HepG2 (cell line): ENCODE measurements at regions not wholly inside any gene's neighbourhood (a gene's known extent, or its start where the extent isn't known, plus 50 kb on each side); places are given as distances from the start of the nearest gene placed in this dataset.

Experiments used
- ATAC-seq: fragments of 200-7000 bp; cut with Tn5 transposase; 3 replicates; pipeline ENCODE4 v1.9.1; 2020; ENCODE audit warnings: mild to moderate bottlenecking, moderate library complexity
- BruUV-seq: library from RNA; stranded (reverse); fragments of 400-500 nt; replicated peaks from 2 replicates; lab custom pipeline; 2021; lab: Mats Ljungman, UMichigan
- CTCF ChIA-PET: fragments of 300-600 bp; formaldehyde crosslinking; extraction: SDS; loops from one replicate; lab custom pipeline; 2021; ENCODE audit warnings: low total read pairs, inconsistent platforms, low intra/inter-chr PET ratio; lab: Yijun Ruan, JAX
- POLR2A ChIA-PET: fragments of 350-600 bp; sonication (Branson Sonifier 250); formaldehyde crosslinking; loops from one replicate; lab custom pipeline; 2020; ENCODE audit warnings: antibody characterized with exemption, inconsistent platforms; lab: Yijun Ruan, JAX
- DNase-seq: peaks from one replicate; pipeline ENCODE4 v3.0.0-alpha.2; 2015; ENCODE audit warnings: low spot score
- FAIRE-seq: peaks from 3 replicates; lab custom pipeline; 2011; peaks lifted over from hg19 to GRCh38; lab: Jason Lieb, UNC
- H2AFZ ChIP-seq: one replicate; pipeline ENCODE4 v1.6.1; 2011; ENCODE audit warnings: low read length, inconsistent platforms
- H3K27ac ChIP-seq: fragments of 300-600 bp; 3 replicates; pipeline ENCODE4 v1.8.0; 2011; ENCODE audit warnings: mixed run types, mild to moderate bottlenecking, mixed read lengths, low read length, inconsistent platforms; ENCODE audit not compliant: insufficient read depth; ENCODE audit errors: extremely low read length
- H3K27me3 ChIP-seq, 2 experiments: fragments of 200-600 bp in 1 of 2; 2 replicates in 1 of 2; 3 replicates in 1 of 2; pipeline versions ENCODE4 v1.6.0 to v1.8.0; 2011; ENCODE audit warnings: low read length in 2 of 2, mild to moderate bottlenecking in 2 of 2, moderate library complexity in 2 of 2, inconsistent platforms in 1 of 2; ENCODE audit not compliant: insufficient read depth in 2 of 2, control insufficient read depth in 1 of 2
- H3K36me3 ChIP-seq, 2 experiments: fragments of 200-600 bp in 1 of 2; replicated peaks in 1 of 2; 2 replicates in 1 of 2; 3 replicates in 1 of 2; pipeline versions ENCODE4 v1.5.1 to v1.8.0; 2011; ENCODE audit warnings: low read length in 2 of 2, inconsistent platforms in 1 of 2; ENCODE audit not compliant: insufficient read depth in 2 of 2, control insufficient read depth in 1 of 2
- H3K4me1 ChIP-seq: 2 replicates; pipeline ENCODE4 v1.5.1; 2012; ENCODE audit warnings: low read length, inconsistent platforms; ENCODE audit not compliant: insufficient read depth
- H3K4me2 ChIP-seq: 2 replicates; pipeline ENCODE4 v1.6.0; 2011; ENCODE audit warnings: low read depth, low read length, inconsistent platforms
- H3K4me3 ChIP-seq, 3 experiments: fragments of 200-600 bp in 1 of 3; sonication (generic), shearing (Covaris generic) in 1 of 3; replicated peaks in 1 of 3; 2 replicates each; pipeline ENCODE4 v1.5.1; 2011 to 2016; ENCODE audit warnings: low read length in 3 of 3, inconsistent platforms in 2 of 3, low read depth in 2 of 3, mild to moderate bottlenecking in 2 of 3, control low read depth in 1 of 3, mixed read lengths in 1 of 3; ENCODE audit not compliant: insufficient read depth in 1 of 3
- H3K79me2 ChIP-seq: one replicate; pipeline ENCODE4 v1.6.1; 2011; ENCODE audit warnings: low read length, inconsistent platforms; ENCODE audit not compliant: insufficient read depth
- H3K9ac ChIP-seq: 2 replicates; pipeline ENCODE4 v1.6.0; 2011; ENCODE audit warnings: mild to moderate bottlenecking, low read depth, low read length, inconsistent platforms; ENCODE audit not compliant: insufficient read depth
- H3K9me3 ChIP-seq: 2 replicates; pipeline ENCODE4 v1.5.1; 2012; ENCODE audit warnings: mild to moderate bottlenecking, low read length
- H4K20me1 ChIP-seq: 2 replicates; pipeline ENCODE4 v1.6.0; 2011; ENCODE audit warnings: inconsistent platforms, mild to moderate bottlenecking, low read length, moderate library complexity; ENCODE audit not compliant: insufficient read depth
- CHD2 ChIP-seq: IDR thresholded peaks from 2 replicates; pipeline ENCODE4 v1.6.1; 2011; ENCODE audit warnings: low read depth, low read length, improper control_type of control experiment
- HNF4A ChIP-seq: sonication (generic); formaldehyde crosslinking; IDR thresholded peaks from 2 replicates; pipeline ENCODE4 v1.4.0; 2020; ENCODE audit warnings: missing genetic modification reagents
- KLF9 ChIP-seq: IDR thresholded peaks from 2 replicates; pipeline ENCODE4 v1.6.1; 2016; ENCODE audit warnings: low read depth
- MXI1 ChIP-seq: IDR thresholded peaks from 3 replicates; pipeline ENCODE4 v1.6.1; 2012; ENCODE audit warnings: low read depth, low read length, inconsistent platforms, borderline replicate concordance
- RBAK ChIP-seq: sonication (generic); formaldehyde crosslinking; IDR thresholded peaks from 2 replicates; pipeline ENCODE4 v1.5.1; 2020; ENCODE audit warnings: mild to moderate bottlenecking, missing genetic modification reagents
- REL ChIP-seq: sonication (generic); formaldehyde crosslinking; conservative IDR thresholded peaks from 2 replicates; pipeline ENCODE4 v1.8.0; 2022; ENCODE audit warnings: mild to moderate bottlenecking, missing genetic modification reagents, moderate library complexity
- STAT5B ChIP-seq: sonication (generic); formaldehyde crosslinking; IDR thresholded peaks from 2 replicates; pipeline ENCODE4 v1.4.0; 2020; ENCODE audit warnings: missing genetic modification reagents
- TOE1 ChIP-seq: sonication (generic); formaldehyde crosslinking; IDR thresholded peaks from 2 replicates; pipeline ENCODE4 v1.4.0; 2020; ENCODE audit warnings: mild to moderate bottlenecking, missing genetic modification reagents
- ZFP82 ChIP-seq: sonication (generic); formaldehyde crosslinking; IDR thresholded peaks from 2 replicates; pipeline ENCODE4 v1.5.1; 2020; ENCODE audit warnings: mild to moderate bottlenecking, missing genetic modification reagents, borderline replicate concordance
- ZNF577 ChIP-seq: sonication (generic); formaldehyde crosslinking; IDR thresholded peaks from 2 replicates; pipeline ENCODE4 v1.4.0; 2020; ENCODE audit warnings: mild to moderate bottlenecking, low read depth, missing genetic modification reagents, borderline replicate concordance
- ZNF644 ChIP-seq: IDR thresholded peaks from 2 replicates; pipeline ENCODE4 v1.6.1; 2016; ENCODE audit warnings: low read depth
- ZNF792 ChIP-seq: IDR thresholded peaks from 2 replicates; pipeline ENCODE4 v1.6.1; 2016
- ZNF850 ChIP-seq: sonication (generic); formaldehyde crosslinking; conservative IDR thresholded peaks from 2 replicates; pipeline ENCODE4 v1.9.0; 2021; ENCODE audit warnings: mild to moderate bottlenecking, missing genetic modification reagents
- ZSCAN12 ChIP-seq: sonication (generic); formaldehyde crosslinking; IDR thresholded peaks from 2 replicates; pipeline ENCODE4 v1.9.0; 2021; ENCODE audit warnings: mild to moderate bottlenecking, missing genetic modification reagents
- WGBS: methylation state at CpG from one replicate; pipeline ENCODE4 v1.1.6; 2017; ENCODE audit warnings: low lambda C conversion rate; 5-methylcytosine and 5-hydroxymethylcytosine counted together
- in situ Hi-C: cut with HindIII; loops from 2 replicates; pipeline ENCODE4 v1.10.0; 2017; ENCODE audit warnings: low pct_unique_long_range_greater_than_20kb; ENCODE audit not compliant: extremely low pct_ligation_motif_present
- intact Hi-C: fragments of 100-400 bp; cut with micrococcal nuclease; formaldehyde crosslinking; loops from one replicate; pipeline ENCODE4 v1.10.0; 2022; ENCODE audit not compliant: unreplicated experiment
- TF ChIP-seq, protein P1 (sequence below): sonication (generic); formaldehyde crosslinking; IDR thresholded peaks from 2 replicates; pipeline ENCODE4 v1.4.0; 2020; ENCODE audit warnings: missing genetic modification reagents
- TF ChIP-seq, protein P2 (sequence below): sonication (generic); formaldehyde crosslinking; IDR thresholded peaks from 2 replicates; pipeline ENCODE4 v1.4.0; 2020; ENCODE audit warnings: missing genetic modification reagents; ENCODE audit errors: not compliant biosample characterization
- TF ChIP-seq, protein P3 (sequence below): sonication (generic); formaldehyde crosslinking; IDR thresholded peaks from 2 replicates; pipeline ENCODE4 v1.8.0; 2022; ENCODE audit warnings: missing genetic modification reagents, low read depth, mild to moderate bottlenecking, borderline replicate concordance

DNA sequence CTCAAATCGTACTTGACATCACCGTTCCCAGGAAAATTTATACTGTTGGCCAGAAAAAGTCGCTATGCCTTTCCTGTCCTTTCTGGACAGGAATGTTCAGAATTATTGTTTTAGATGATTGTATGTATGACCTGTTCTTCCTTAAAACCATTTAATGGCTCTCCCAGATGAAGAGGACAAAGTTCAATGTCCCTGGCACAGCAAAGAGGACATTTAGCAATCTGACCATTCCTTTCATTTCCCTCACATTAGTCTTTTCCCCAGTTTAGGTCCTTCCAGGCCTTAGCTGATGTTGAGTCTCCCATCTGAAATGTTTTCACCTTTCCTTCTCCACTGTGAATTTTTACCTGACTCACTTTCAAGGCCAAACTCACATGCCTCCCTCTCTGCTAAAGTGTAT lies 938.9 kb downstream of the CDH11 start:
- Histone ChIP-seq H3K4me3 (no peak overlapping the region), H3K36me3 (no peaks in the 10 kb centered on the region), H3K4me1 (peaks cover 23% of the 10 kb centered on the region), H3K4me2 (no peak overlapping the region), H3K27me3 (no peaks in the 10 kb centered on the region), H3K27ac (no peak overlapping the region), H3K79me2 (no peaks in the 10 kb centered on the region), H4K20me1 (no peaks in the 10 kb centered on the region), H3K9me3 (peaks cover 33% of the 10 kb centered on the region), H3K9ac (no peak overlapping the region), H2AFZ (no peak overlapping the region)
- in situ Hi-C loops, result no loop called here
- FAIRE-seq (no peak), DNase-seq (no peak), ATAC-seq (no peak; the same call in 2 of the 3 replicates)
- TF ChIP-seq ZNF644 (peak; percentile 64; the same call in 1 of the 2 replicates), ZSCAN12 (CRISPR knock-in tag) (no peak), ZFP82 (CRISPR knock-in tag) (no peak), HNF4A (CRISPR knock-in tag) (peak; percentile 31; the same call in 1 of the 2 replicates)
- CTCF ChIA-PET, result no interaction called here
- POLR2A ChIA-PET, result no interaction called here
- intact Hi-C loops, result loop anchor here (5.0 kb wide), 1 partner anchor 91 kb away; no protein-coding TSS in a partner anchor
- 63% methylated on average over 3 of the region's 3 CpGs for WGBS
- no TSS peak for BruUV-seq

DNA sequence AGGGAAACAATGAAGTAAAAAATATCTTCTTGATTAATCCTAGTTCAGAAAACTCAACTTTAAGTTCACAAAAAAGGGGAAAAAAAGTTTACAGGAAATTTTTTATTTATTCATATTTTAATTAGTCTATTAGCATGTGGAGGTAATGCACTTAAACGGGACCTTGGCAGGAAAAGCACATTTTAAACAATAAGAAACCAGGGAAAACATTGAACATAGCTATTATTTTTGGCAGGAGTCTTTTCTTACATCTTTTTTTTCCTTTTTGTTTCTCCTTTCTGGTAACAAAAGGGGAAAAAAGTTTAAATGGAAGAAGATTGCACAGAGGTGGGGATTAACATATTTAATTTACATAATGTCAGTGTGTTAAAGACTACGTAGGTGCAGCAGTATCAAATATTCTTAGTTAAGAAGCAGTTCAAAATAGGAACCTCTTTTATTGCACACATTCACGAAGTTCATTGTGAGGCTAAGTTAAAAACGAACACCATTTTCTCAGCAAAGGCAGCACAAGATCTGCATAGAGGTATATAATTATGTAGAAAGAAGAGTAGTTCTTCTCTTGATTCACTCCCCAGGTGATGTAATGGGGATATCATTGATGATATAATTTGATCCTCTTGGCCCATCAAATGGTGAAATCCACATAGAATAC lies 940.5 kb downstream of the CDH11 start:
- 28% methylated on average over 4 of the region's 4 CpGs for WGBS
- Histone ChIP-seq H3K9ac (no peak overlapping the region), H3K4me3 (no peak overlapping the region), H4K20me1 (no peaks in the 10 kb centered on the region), H3K9me3 (peaks cover 48% of the 10 kb centered on the region), H3K4me2 (no peak overlapping the region), H3K27ac (no peak overlapping the region), H3K79me2 (no peaks in the 10 kb centered on the region), H3K27me3 (no peaks in the 10 kb centered on the region), H2AFZ (no peak overlapping the region), H3K36me3 (no peaks in the 10 kb centered on the region), H3K4me1 (peaks cover 23% of the 10 kb centered on the region)
- ChIA-PET CTCF (no interaction called here), POLR2A (no interaction called here)
- FAIRE-seq (no peak), ATAC-seq (no peak), DNase-seq (no peak)
- intact Hi-C loops (loop anchor here (5.0 kb wide), 1 partner anchor 89 kb away; no protein-coding TSS in a partner anchor), in situ Hi-C loops (no loop called here)
- BruUV-seq, result no TSS peak
- TF ChIP-seq RBAK (CRISPR knock-in tag) (no peak), ZNF850 (CRISPR knock-in tag) (no peak), KLF9 (CRISPR knock-in tag) (no peak), ZNF792 (CRISPR knock-in tag) (no peak), ZNF577 (CRISPR knock-in tag) (no peak), REL (CRISPR knock-in tag) (no peak), MXI1 (no peak), STAT5B (CRISPR knock-in tag) (no peak), TOE1 (CRISPR knock-in tag) (no peak), CHD2 (no peak)
- TF ChIP-seq, protein P1, sequence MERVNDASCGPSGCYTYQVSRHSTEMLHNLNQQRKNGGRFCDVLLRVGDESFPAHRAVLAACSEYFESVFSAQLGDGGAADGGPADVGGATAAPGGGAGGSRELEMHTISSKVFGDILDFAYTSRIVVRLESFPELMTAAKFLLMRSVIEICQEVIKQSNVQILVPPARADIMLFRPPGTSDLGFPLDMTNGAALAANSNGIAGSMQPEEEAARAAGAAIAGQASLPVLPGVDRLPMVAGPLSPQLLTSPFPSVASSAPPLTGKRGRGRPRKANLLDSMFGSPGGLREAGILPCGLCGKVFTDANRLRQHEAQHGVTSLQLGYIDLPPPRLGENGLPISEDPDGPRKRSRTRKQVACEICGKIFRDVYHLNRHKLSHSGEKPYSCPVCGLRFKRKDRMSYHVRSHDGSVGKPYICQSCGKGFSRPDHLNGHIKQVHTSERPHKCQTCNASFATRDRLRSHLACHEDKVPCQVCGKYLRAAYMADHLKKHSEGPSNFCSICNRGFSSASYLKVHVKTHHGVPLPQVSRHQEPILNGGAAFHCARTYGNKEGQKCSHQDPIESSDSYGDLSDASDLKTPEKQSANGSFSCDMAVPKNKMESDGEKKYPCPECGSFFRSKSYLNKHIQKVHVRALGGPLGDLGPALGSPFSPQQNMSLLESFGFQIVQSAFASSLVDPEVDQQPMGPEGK (CRISPR knock-in tag), result no peak
- TF ChIP-seq, protein P2, sequence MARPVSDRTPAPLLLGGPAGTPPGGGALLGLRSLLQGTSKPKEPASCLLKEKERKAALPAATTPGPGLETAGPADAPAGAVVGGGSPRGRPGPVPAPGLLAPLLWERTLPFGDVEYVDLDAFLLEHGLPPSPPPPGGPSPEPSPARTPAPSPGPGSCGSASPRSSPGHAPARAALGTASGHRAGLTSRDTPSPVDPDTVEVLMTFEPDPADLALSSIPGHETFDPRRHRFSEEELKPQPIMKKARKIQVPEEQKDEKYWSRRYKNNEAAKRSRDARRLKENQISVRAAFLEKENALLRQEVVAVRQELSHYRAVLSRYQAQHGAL (CRISPR knock-in tag), result no peak
- TF ChIP-seq, protein P3, sequence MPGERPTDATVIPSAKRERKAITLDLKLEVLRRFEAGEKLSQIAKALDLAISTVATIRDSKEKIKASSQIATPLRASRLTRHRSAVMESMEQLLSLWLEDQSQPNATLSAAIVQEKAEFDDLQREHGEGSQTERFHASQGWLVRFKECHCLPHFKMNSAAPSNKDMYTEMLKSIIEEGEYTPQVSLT (CRISPR knock-in tag), result no peak
